ENCODE measurements at regions not wholly inside any gene's neighbourhood (a gene's known extent, or its start where the extent isn't known, plus 50 kb on each side); places are given as distances from the start of the nearest gene placed in this dataset.

DNA sequence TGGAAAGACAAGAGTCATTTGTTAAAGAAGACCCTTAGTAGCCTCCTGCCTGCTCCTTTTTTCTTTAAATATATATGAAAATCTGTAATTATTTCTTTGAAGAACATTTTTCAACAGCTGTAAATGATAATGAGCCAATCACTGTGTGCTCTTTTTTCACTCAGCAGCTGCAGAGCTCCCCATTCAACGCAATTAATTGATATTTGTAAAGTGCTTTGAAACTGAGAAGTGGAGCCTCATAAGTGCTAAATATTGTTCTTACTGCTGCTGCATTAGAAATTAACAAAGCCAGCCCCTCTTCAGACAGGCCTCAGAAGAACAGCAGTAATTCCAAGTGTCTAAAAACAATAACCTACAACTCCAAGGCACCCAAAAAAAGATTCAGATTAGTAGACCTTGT, 224.3 kb downstream of the GXYLT1 start:
- TF ChIP-seq, protein P1, sequence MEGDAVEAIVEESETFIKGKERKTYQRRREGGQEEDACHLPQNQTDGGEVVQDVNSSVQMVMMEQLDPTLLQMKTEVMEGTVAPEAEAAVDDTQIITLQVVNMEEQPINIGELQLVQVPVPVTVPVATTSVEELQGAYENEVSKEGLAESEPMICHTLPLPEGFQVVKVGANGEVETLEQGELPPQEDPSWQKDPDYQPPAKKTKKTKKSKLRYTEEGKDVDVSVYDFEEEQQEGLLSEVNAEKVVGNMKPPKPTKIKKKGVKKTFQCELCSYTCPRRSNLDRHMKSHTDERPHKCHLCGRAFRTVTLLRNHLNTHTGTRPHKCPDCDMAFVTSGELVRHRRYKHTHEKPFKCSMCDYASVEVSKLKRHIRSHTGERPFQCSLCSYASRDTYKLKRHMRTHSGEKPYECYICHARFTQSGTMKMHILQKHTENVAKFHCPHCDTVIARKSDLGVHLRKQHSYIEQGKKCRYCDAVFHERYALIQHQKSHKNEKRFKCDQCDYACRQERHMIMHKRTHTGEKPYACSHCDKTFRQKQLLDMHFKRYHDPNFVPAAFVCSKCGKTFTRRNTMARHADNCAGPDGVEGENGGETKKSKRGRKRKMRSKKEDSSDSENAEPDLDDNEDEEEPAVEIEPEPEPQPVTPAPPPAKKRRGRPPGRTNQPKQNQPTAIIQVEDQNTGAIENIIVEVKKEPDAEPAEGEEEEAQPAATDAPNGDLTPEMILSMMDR (IDR thresholded peaks at IDR 0.05): no peak
- H3K27me3 ChIP-seq: no peaks in the 10 kb centered on the region
- no peaks in the 10 kb centered on the region for H3K9me3 ChIP-seq
- no peak overlapping the region for H3K4me3 ChIP-seq (ENCODE audit: low read depth in 1 of 2, low read length in 1 of 2)
- no peaks in the 10 kb centered on the region for H3K4me1 ChIP-seq (ENCODE audit: control insufficient read depth in 1 of 2, insufficient read depth in 1 of 2, low read depth in 1 of 2, low read length in 1 of 2)
- no peak overlapping the region for H3K27ac ChIP-seq
- H3K36me3 ChIP-seq: no peaks in the 10 kb centered on the region

DNA sequence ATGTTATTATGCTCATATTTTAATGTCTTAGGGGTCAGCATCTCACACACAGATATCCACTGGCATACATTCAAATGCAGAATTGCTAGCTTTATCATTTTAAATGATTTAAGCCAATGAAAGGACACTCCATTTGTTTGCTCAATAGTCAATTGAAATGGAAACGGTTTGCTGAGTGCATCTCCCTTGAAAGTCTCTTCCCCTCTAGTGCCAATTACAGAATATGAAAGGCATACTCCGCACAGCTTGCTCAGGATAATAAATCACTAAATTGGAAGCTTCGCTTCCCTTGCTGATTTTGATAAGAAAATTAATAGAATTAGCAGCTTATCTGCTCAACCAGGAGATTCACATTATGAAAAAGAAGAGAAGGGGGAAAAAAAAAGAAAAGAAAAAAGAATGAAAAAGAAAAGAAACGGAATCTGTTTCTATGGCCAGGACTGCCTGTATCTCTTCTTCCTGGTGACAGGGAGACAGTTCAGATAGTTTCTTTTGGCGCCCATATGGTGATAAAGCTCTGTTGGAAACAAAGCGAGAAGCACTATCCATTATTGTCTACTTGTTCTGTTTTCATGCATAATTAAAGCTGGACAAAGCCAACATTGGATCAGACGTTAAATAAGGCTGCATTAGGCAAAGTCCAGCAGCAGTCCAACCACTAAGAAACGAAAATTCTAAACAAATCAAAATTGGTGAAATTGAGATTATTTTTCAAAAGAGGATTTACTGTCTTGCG, 225.0 kb downstream of the GXYLT1 start:
- Histone ChIP-seq H3K4me3 (ENCODE audit: low read depth in 1 of 2, low read length in 1 of 2) (no peak overlapping the region), H3K4me1 (ENCODE audit: control insufficient read depth in 1 of 2, insufficient read depth in 1 of 2, low read depth in 1 of 2, low read length in 1 of 2) (no peaks in the 10 kb centered on the region), H3K9me3 (no peaks in the 10 kb centered on the region), H3K36me3 (no peaks in the 10 kb centered on the region), H3K27ac (no peak overlapping the region), H3K27me3 (no peaks in the 10 kb centered on the region)
- TF ChIP-seq, protein P1 (IDR thresholded peaks at IDR 0.05): no peak

DNA sequence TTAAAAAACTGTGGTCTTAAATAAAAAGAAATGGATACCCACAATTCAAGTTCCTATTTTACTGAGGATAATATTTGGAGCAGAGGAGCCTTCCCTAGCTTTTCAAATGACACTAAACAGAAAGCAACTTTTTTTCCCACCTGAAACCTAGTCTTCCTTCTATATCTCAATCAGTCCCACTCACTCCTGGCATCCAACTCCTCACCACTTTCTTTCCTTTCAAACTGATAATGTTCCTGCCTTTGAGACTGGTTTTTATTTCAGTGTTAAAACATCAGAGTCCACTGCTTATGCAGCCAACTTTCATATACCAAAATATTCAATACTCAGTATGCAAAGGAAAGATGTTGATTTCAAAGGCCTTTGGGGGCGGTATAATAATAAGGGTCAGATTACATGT, 225.6 kb downstream of the GXYLT1 start:
- TF ChIP-seq, protein P1 (IDR thresholded peaks at IDR 0.05): no peak
- Histone ChIP-seq H3K9me3 (no peaks in the 10 kb centered on the region), H3K36me3 (no peaks in the 10 kb centered on the region), H3K27me3 (no peaks in the 10 kb centered on the region), H3K4me1 (ENCODE audit: control insufficient read depth in 1 of 2, insufficient read depth in 1 of 2, low read depth in 1 of 2, low read length in 1 of 2) (no peaks in the 10 kb centered on the region), H3K4me3 (ENCODE audit: low read depth in 1 of 2, low read length in 1 of 2) (no peak overlapping the region), H3K27ac (no peak overlapping the region)

DNA sequence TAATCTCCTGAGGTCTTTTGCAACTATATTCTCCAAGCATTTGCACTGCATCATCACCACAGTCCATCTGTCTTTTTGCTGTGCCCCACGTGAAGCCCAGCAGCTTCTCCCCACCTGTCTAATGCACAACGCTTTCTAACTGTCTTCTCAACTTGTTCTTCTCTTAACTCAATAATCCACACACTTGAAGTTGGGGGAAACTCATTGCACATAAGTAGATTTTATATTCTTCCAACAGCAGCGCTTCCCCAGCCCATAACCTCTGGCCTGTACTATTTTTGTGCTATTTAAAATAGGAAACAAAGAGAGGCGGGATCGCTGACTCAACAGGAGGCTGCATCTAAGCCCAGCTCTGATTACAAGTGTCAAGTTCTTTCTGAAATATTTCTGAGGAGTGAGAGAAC, 226.7 kb downstream of the GXYLT1 start:
- no peaks in the 10 kb centered on the region for H3K9me3 ChIP-seq
- no peaks in the 10 kb centered on the region for H3K4me1 ChIP-seq (ENCODE audit: control insufficient read depth in 1 of 2, insufficient read depth in 1 of 2, low read depth in 1 of 2, low read length in 1 of 2)
- no peaks in the 10 kb centered on the region for H3K27me3 ChIP-seq
- TF ChIP-seq, protein P1 (IDR thresholded peaks at IDR 0.05): no peak
- no peak overlapping the region for H3K27ac ChIP-seq
- H3K36me3 ChIP-seq: no peaks in the 10 kb centered on the region
- no peak overlapping the region for H3K4me3 ChIP-seq (ENCODE audit: low read depth in 1 of 2, low read length in 1 of 2)

DNA sequence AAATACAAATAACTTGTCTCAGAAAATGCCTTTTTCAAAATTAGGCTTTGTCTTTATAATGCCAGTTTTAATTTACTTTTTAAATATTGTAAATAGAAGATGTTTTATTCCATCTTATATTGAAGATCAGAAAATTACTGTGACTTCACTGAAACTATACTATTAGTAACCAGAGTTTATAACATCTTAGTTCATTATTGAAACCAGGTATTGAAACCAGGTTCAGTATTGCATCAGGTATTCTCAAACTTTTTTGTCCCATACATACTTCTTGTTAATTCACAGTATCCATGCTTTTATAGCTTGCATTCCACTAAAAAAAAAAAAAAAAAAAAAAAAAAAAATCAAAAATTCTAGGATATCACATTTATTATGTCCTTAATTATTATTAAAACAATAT, 227.5 kb downstream of the GXYLT1 start:
- Histone ChIP-seq H3K36me3 (no peaks in the 10 kb centered on the region), H3K27ac (no peak overlapping the region), H3K9me3 (no peaks in the 10 kb centered on the region), H3K27me3 (no peaks in the 10 kb centered on the region), H3K4me3 (ENCODE audit: low read depth in 1 of 2, low read length in 1 of 2) (no peak overlapping the region), H3K4me1 (ENCODE audit: control insufficient read depth in 1 of 2, insufficient read depth in 1 of 2, low read depth in 1 of 2, low read length in 1 of 2) (no peaks in the 10 kb centered on the region)
- TF ChIP-seq, protein P1 (IDR thresholded peaks at IDR 0.05): no peak

Measured in neutrophil (primary cell).